Activated T-helper 1 cell treated with anti-CD3 and anti-CD28 coated beads, Interleukin-2, amount 50 U/mL, for 16 hours (primary cell): ENCODE measurements at regions not wholly inside any gene's neighbourhood (a gene's known extent, or its start where the extent isn't known, plus 50 kb on each side); places are given as distances from the start of the nearest gene placed in this dataset.
"Not testable (repeated sequence)": the region's sequence is repeated elsewhere in the genome, so short reads cannot be mapped to it uniquely, and the experiment has no call there.

Experiments used
- DNase-seq, 2 donors: peaks; one replicate each; pipeline ENCODE4 v3.0.0-alpha.2; 2020; ENCODE audit warnings: low read depth in 1 of 2, low spot score in 1 of 2

DNA sequence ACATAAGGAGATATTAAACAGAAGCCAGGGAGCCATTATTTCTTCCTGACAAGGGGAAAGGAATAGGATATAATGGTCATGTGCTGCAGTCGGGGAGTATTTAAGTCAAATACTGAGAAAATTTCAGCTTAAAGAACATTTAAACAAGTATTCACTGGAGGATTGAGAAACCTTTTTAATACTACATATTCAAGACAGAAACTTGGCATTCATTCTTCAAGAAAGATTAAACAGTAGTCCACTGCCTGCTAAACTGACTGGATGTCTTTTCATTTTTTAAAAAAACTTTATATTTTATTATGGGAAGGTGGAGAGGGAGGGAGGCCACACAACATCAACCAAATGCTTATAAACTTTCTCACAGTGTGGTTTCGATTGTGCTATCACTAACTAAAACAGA, 107.4 kb upstream of the CBLB start:
- no peak for DNase-seq

DNA sequence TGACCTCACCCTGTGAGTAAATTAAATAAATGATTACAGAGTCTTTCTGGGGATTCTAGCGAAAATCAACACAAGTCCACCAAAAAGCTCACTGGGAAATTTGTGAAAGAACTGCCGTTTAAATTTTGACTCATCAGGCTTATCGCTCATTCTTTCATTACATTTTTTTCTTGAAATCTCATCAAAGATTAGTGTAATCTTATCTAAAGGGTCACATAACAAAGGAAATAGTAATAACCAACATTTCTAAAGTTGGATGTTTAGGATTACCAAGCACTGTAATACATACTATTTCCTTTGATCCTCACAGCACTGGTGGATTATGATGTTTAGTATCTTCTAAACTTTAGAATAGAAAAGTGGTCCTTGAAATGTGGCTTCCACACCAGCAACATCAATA, 111.1 kb upstream of the CBLB start:
- DNase-seq = no peak

DNA sequence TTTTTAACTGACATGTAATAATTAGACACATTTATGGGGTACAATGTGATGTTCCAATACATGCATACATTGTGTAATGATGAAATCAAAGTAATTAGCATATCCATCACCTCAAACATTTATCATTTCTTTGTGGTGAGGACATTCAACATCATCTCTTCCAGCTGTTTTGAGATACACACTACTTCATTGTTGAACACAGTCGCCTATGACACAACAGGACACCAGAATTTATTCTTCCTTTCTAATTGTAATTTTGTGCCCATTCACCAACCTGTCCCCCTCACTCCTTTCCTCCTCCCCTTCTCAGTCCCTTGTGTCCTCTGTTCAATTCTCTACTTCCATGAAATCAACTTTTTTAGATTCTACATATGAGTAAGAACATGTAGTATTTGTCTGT, 113.4 kb upstream of the CBLB start:
- no peak for DNase-seq

DNA sequence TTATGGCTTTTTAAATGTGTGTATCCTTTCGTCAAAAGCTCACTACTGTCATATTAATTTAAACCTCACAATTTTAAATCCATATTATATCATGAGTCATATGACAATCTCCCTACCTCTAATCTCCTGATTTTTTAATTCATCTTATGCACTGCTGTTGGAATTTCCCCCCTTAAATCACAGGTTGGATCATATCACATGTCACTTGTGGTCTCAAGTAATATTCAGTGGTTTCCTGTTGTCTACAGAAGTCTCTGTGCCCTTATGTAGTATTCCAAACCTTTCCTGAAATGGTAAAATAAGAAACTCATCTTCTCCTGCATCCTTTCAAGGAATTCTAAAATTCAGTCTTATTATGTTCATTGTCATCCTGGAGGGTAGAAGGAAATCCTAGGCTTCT, 116.0 kb upstream of the CBLB start:
- DNase-seq = no peak

DNA sequence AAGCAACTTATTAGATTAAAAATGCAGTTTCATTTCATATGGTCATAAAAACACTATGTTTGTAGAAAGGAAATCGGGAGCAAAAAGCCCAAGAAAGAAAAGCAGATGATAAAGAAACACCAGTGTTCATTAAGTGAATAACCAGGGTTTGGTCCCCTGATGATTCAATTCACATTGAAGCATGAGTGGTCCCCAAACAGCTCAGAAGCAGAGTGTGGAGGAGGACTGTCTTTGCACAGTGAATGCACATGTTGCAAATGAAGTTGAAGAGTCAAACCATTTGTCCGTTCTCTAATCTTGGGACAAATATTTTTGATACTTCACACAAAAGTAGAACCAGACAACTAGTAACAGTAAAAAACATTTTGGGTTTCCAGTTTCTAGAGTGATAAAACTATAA, 117.5 kb upstream of the CBLB start:
- DNase-seq = not testable (repeated sequence)

DNA sequence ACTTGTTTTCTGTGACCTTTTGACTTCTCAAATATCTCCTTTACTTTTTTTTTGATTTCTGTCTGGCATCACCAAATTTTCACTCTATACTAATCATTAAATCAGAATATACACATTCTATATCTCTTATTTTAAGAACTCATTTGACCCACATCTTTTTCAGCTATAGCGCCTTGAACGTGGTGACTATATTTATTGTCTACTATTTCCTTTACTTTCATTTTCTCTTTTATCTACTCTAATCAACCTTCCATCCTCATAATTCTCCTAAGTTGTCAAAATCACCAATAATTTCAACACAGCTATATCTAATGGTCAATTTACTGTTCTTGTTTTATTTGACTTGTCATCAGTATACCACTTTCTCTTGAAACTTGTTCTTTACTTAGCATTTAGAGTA, 119.0 kb upstream of the CBLB start:
- no peak for DNase-seq

DNA sequence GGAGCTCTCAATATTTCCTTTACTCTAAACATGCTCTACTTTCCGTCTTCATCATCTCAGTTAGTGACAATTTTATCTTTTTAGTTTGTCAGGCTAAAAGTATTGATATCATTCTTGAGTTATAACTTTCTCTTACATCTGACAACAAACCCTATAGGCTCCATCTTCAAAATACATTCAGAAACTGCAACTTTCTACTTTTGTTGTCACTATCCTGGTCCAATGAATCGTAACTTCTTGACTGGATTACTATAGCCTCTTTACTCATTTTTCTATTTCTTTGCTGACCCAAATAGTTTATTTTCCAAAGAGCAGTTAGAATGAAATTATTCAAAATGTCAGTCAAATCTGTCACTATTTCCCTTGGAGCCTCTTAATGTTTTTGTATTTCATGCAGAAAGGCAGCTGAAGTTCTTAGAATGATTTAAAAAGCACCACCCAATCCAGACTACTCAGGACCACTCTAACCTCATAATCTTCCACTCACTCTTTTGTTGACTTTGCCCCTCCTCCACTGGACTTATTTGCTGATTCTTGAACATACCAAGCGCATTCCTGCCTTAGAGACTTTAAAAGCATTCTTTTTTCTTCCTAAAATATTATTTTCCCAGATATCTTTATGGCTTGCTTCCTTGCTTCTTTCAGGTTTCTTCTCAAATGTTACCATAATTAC, 119.9 kb upstream of the CBLB start:
- DNase-seq = no peak

DNA sequence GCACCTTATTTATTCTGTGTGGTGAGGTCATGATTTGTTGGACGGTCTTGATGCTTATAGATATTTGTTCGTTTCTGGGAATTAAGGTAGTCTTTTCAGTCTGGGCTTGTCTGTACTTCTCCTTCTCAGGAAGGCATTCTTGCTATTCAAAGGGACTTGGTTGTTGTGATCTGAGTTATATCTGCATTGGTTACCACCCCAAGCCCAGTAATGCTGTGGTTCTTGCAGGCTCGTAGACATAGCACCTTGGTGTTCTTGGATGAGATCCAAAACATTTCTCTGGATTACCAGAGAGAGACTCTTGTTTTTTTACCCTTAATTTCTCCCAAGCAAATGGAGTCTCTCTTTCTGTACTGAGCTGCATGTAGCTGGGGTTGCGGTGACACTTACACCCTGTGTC, 128.0 kb upstream of the CBLB start:
- no peak for DNase-seq

DNA sequence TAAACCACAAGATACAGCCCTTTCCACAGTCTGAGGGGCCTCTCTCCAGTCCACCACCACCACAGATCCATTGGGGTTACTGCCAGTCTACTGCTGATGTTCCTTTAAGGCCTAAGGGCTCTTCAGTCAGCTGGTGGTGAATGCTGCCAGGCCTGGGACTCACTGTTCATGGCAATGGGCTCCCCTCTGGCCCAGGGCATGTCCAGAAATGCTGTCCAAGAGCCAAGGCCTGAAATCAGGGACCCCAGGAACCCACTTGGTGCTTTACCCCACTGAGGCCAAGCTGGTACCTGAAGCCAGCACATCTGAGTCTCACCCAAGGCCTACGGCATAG, 128.6 kb upstream of the CBLB start:
- DNase-seq = no peak

DNA sequence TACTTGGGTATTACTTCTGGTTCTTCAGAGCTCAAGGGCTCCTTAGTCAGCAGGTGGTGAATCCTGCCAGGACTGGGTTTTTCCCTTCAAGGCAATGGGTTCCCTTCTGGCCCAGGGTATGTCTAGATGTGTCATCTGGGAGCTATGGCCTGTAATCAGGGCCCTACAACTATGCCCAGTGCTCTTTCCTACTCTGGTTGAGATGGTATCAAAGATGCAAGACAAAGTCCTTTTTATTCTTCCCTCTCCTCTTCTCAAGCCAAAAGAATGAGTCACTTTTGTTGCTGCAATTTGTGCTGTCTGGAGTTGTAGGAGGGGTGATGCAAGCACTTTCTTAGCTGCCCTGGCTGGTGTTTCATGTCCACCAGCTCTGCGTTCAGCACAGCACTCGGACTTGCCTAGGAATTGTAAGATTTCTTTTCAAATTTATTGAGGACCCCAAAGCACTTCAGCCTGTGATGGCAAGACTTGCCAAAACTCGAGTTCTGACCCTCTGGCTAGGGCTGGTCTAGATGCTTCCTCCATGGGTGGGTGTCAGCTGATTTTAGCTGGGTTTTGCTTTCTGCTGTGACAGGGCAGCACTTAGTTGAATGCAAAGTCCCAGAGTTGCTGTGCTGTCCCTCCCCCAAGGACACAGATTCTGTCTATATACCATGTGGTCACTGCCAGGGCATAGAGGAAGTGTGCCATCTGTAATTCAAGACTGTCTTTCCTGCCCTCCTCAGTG, 129.2 kb upstream of the CBLB start:
- DNase-seq = no peak

DNA sequence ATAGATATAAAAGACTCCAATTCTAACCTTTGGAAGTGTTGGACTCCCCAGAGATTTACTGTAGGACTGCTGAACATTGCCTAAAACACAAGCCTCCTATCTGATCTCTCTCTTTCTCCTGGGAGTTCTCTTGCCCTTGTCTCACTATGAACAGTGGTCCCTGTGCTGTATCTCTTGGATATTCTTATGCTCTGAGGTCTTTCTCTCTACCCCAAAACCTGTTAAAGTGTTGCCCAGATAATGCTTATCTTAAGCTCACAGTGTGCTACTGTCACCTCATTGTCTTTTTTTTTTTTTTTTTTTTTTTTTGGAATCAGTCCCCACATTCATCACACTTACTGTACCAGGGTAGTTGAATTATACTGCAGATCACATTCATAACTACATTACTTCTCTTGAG, 131.0 kb upstream of the CBLB start:
- no peak for DNase-seq

DNA sequence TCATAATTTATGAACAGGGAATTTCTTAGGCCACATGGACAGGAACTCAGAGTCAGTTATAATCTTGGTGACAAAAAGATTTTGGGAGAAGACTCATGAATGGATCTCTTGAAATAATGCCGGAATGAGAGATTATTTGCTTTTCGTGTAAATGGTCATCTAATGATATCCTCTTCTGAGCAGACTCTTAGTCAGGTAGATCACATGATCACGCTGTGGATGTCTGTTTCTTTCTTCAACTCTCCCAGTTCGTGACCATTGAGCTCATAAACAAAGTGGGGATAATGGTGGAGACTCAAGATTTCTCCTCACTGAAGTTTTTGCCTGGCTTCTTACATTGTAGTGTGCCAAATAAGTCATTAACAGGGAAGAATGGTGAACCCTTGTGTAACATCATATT, 133.1 kb upstream of the CBLB start:
- no peak for DNase-seq

DNA sequence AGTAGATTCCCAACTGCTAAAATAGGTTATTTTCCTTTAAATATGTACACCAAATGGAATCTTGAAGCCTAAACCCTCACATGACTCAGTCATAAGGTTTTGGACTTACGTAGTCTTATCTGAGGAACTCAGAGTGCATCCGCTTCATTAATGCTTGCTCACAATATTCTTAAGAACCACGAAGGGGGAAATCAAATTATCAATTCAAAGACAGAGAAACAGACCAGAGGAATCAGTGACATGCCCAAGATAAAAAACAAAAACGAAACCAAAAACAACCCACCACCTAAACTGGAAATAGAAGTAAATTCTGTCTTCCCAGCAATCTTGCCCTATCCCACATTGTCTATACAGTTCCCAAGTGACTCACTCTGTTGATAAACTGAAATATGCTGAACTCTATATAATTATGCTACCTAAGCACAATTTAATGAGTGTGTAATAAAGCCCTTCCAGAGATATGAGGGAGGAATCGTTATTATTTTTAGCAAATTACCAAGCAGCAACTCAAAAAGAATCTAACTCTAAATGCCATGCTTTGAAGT, 135.4 kb upstream of the CBLB start:
- no peak for DNase-seq

DNA sequence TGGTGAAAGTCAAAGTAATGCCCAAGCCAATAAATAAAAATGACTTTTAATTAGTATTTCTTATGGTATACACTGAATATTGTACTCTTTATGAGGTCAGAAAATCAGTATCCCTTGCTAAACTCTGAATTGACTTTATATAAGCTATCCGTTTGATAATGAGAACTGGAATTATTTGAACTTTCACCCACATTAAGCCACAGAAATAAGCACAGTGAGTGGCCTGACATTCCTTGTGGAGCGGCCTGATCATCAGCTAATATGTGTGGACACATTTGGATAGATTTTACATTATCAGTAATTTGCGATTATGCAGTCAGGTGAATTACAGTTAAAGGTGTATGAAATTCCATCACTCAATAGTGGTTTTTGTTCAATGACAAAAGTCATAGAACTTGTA, 136.0 kb upstream of the CBLB start:
- no peak for DNase-seq

DNA sequence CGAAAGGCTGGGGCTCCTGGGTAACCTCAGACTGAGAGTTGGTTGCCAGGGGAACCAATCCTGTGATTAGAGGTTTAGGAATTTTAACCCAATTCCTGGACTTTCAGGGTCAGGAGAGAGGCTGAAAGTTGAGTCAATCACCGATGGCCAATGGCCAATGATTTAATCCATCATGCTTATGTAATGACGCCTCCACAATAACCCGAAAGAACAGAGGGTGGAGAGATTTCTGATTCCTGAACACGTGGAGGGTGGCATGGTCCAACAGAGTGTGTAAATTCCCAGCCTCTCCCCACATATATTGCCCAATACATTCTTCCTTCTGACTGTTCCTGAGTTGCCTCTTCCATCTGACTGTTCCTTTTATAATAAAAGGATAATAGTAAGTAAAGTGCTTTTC, 137.2 kb upstream of the CBLB start:
- no peak for DNase-seq

DNA sequence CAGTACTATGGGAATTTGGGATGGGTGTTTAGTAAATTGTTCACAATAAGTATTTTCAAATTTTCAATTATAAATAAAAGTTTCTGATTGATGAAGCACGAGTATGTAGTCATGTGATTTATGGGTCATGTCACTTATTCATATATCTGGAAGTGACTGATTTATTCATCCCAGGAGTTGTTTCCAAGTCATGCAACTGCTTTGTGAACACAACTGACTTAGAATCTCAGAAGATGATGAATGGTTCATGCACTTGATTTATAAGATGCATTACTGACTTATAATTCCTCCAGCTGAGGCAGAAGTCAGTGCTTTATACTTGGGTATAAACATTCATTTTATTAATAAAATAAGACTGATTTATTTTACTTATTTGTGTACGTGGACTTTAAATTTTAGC, 137.8 kb upstream of the CBLB start:
- no peak for DNase-seq

DNA sequence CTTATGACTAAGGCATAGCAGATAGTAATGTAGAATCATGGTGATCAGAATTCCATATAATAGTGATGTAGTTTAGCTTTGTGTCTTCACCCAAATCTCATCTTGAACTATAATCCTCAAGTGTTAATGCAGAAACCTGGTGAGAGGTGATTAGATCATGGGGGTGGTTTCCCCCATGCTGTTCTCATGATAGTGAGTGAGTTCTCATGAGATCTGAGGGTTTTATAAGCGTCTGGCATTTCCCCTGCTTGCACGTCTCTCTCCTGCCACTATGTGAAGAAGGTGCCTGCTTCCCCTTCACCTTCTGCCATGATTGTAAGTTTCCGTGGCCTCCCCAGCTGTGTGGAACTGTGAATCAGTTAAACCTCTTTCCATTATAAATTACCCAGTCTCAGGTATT, 138.7 kb upstream of the CBLB start:
- DNase-seq = no peak

DNA sequence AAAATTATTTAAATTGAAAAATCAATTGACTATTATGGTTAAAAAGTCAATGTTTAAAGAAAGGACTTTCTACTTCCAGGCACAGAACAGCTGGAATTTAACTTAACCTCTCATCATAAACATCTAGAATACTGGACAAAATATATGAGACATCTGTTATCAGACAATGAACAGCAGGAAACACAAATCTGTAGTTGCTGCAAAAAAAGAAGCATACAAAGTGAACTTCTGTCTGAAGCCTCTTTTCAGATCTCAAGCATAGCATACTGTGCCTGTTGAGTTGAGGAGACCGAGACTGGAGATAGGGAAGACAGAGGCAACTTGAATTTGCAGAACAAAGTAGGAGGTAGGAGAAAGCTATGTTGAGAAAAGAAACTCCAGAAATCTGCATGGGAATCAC, 140.0 kb upstream of the CBLB start:
- DNase-seq = no peak

DNA sequence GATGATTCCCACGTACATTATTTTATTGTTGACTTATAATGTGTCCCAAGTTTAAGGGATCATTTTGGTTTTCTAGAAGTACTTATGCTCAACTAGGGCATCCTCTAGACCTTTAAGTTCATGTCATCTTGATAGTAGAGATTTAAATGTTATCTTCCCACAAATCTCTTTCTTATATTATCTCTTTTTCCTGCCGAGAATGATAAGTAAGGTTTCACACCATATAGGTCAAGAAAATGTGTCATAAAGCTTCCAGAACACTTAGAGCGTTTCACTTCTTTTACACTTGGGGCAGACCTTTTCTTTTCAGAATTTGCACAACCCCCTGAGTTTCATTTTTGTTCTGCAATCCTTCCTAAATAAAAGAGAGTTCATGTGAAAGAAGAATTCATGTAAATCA, 142.0 kb upstream of the CBLB start:
- DNase-seq = no peak

DNA sequence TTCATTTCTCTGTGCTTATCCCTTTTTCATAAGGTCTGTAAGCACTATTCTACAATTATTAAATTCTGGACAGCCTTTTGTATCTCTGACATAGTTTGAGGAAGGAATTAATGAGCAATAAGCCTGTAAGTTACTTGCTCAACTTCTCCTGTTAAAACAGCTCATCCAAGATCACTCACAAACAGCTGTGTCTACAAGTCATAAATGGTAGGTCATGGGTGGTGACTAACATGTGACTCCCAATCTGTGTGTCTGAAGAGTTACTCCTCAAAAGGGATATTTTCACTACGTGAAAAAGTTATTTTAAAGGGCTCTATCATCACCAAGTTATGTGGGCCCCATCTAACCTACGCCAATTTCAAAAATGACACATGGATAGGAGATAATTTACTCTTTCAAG, 145.2 kb upstream of the CBLB start:
- DNase-seq = no peak

DNA sequence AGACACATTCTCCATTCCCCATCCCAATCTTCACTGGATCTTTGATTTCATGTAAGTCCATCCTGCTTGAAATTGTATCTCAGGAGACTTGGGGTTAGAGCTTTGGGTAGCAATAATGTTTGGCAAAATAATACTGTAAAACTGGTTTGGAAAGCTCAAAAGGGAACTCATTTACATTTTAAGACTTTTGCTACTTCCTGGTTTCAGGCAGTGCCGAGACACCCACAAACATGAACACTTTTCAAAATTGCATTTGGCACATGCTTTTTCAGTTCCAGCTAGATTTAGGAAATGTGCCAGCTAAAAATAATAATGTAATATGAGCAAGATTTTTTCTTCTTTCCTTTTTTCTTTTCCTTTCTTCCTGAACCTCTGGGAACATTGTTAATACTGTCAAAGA, 145.7 kb upstream of the CBLB start:
- no peak for DNase-seq

DNA sequence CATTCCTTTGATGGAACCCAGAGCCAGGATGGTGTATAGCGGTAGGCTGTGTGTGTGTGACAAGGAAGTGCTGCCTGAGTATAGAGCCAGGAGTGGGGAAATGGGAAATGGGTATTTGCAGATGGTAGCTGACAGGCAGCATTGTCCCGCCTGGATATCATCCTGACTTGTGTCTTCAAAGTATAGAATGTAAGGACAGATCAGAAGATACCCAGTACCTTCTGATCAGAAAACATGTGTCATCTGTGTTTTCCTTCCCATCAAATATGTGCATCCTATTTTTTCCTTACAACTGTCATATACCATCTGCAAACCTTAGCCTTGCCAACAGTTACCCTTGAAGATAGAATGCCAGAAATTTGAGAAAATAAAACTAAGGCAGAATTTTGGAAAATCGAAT, 146.2 kb upstream of the CBLB start:
- no peak for DNase-seq

DNA sequence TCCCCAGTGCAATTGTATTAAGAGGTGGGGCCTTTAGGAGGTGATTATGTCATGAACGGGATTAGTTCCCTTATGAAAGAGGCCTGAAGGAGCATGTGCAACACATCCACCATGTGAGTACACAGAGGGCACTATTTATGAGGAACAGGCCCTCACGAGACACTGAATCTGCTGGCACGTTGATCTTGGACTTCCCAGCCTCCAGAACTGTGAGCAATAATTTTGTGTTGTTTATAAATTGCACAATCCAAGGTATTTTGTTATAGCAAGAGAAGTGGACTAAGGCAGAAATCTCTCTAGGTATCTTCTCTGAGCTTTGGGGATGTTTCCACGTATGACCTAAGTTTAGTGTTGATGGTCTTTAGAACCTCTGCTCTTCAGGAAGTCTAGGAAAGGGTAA, 149.3 kb upstream of the CBLB start:
- DNase-seq = no peak
